Activated CD8-positive, alpha-beta memory T cell treated with anti-CD3 and anti-CD28 coated beads, Interleukin-2, amount 50 U/mL, for 1 hour (primary cell): ENCODE measurements at regions not wholly inside any gene's neighbourhood (a gene's known extent, or its start where the extent isn't known, plus 50 kb on each side); places are given as distances from the start of the nearest gene placed in this dataset.
A peak's percentile ranks its signal among the peaks of the same experiment; 100 is the strongest.
"Not testable (repeated sequence)": the region's sequence is repeated elsewhere in the genome, so short reads cannot be mapped to it uniquely, and the experiment has no call there.

Experiments used
- DNase-seq: peaks from one replicate; pipeline ENCODE4 v3.0.0-alpha.2; 2020; ENCODE audit errors: extremely low read depth

- no peak for DNase-seq
Measured at GRCh38 chr14:97943619-97944018, 1146.4 kb downstream of the VRK1 start.

GRCh38 chr14:97944380-97944779 is 1147.2 kb downstream of the VRK1 start:
- no peak for DNase-seq

DNA sequence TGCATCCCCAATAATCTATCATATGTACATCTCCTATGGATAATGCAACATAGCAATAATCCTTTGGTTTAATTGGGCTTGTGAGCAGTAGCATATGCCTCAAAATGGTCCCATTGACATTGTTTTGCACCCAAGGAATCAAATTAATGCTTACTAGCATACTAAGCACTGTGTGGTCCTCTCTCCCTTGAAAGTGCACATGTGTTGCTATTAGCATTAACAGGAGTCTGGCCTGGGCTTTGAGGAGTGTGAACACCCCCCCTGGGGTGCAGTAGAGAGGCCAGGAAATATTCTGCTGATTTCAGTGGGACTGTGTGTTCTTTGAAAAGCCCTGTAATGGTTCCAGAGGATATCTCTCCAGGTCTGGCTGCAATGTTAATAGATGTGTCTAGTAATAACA is 1148.4 kb downstream of the VRK1 start:
- DNase-seq, result no peak

- DNase-seq, result no peak
Measured at GRCh38 chr14:97946240-97946639, 1149.1 kb downstream of the VRK1 start.

DNA sequence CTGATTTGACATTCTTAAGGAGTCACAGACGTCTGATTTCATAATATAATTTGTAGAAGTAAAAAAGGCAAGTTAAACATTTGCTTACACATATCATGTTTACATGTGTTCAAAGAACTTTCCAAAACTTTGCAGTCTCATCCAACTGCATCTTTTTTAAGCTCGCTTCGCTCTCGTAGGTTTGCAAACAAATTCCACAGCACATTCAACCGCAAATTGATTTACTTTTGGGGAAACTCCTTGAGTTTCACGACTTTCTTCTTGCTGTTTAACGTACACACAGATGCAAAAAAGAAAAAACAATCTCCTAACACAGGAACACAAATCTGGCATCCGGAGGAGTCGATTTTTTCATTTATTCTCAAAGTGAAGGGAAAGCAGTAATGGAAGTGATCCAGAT is 1149.5 kb downstream of the VRK1 start:
- no peak for DNase-seq

GRCh38 chr14:97948841-97949240 is 1151.7 kb downstream of the VRK1 start:
- no peak for DNase-seq

- DNase-seq, result no peak
Measured at GRCh38 chr14:97956581-97957340, 1159.6 kb downstream of the VRK1 start.

DNA sequence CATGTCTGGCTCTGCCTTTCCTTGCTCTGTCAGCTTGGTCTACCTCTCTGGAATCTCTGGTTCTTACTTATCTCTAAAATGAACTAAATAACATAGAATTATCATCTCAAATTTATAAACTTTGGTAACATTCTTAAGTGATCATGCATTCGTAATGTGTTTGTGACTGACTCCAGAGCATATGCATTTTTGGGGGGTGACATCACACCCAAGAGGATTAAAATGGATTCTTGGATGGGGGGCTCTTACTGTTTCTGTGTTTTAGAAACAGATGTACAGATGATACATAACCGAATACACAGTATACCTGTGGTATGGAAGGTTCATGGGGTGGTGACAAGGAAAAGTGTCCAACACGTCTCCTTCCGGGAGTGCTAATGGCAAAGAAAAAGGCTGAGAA is 1162.1 kb downstream of the VRK1 start:
- no peak for DNase-seq

GRCh38 chr14:97960436-97960835 is 1163.3 kb downstream of the VRK1 start:
- DNase-seq, result no peak

DNA sequence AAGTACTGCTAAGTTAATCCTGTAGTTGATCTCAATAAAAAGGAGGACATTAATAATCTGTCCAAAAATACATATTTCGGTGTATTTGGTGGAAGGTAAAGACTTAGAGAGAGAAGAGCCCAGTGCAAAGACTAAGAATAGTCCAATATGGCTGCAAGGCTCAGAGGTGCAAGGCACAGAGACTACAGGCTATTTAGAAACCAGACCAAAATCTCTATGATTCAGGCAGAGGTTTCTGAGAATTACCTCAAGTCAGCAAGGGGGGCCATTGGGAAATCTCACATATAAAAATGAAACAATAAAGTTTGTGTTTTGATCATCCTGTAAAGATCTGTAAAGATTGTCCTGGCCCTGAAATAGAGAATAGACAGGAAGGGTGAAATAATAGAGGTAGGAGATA is 1173.0 kb downstream of the VRK1 start:
- no peak for DNase-seq

GRCh38 chr14:97975216-97975615 is 1178.0 kb downstream of the VRK1 start:
- DNase-seq, result no peak

- DNase-seq, result no peak
Measured at GRCh38 chr14:97975962-97976361, 1178.8 kb downstream of the VRK1 start.

DNA sequence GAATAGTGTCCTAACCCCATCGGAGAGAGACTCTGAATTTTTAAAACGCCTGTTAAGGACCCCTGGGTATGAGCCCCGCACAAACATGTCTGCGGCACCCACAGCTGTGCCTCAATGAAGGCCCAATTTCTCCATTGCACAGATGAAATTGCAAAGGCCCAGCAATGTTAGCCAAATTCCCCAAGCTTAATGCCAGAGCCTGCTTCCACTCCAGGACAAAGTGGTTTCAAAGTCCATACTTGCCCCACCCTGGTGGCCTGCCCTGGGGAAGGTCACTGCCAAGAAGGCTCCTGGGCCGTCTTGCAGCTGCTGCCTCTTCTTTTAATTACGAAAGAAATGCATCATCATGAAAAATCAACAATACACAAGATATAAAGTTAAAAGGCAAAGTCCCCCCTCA is 1179.7 kb downstream of the VRK1 start:
- DNase-seq, result no peak

GRCh38 chr14:97977651-97978261 is 1180.6 kb downstream of the VRK1 start:
- DNase-seq, result no peak

DNA sequence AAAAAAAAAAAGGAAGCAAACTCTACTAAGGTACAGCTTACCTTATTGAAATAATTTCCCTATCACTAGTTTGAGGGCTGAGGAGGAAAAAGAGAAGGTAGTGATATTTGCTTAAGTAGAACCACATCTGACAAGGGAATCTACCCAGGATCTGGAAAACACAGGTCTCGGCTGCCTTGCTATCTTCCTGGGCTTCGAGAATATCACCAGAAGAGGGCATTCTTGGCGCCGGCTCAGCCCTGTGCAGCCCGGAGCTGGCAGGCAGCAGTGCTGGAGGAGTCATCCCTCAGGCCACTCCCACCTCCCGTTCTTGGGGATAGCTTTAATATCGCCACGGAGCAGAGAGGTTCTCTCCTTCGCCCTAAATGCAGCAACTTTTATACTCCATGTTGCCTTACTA is 1181.2 kb downstream of the VRK1 start:
- peak; percentile 50 for DNase-seq

DNA sequence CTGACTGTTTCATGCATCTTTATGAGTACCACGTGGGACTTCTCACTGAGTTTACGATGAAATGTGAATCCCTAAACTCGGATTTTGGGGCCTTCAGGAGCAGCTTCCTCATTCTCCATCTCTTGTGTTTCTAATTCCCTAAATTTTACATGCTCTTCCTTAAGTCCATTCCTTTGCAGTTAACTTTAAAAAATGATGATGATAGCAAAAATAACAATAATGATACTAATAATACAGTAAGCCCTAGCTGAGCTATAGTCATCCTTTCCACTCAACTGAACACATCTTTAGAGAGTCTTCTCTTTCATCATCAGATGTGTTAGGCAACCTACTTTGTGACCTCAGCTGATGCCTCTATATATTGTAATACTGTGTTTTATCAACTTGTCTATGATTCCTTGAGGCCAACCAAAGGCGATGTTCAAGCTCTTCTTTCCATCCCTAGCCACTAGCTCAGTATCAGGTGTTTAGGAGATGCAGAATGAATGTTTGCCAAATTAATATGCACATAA is 1196.4 kb downstream of the VRK1 start:
- DNase-seq, result no peak

DNA sequence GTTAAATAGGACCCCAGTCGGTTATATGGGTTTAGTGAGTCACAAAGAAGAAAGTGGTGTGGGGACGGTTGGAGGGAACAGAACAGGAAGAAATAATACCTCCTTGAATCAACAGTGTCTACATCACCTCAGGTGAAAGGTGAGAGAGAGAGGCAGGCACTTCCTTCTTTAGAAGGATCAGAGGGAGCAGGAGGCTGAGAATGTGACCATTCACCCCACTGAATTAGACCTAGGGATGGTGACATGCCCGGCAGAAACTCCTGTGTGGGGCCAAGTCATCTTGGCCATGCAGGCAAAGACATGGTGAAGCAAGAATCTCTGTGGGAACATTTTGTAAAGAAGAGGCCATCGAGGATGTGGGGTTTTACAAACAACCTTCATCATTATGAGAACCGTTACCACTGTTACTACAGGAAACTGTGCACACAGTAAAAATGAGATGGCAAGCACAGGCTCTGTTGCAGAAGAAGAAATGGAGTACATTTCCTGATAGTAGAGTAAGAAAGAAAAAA is 1196.9 kb downstream of the VRK1 start:
- DNase-seq, result no peak

GRCh38 chr14:97995038-97995437 is 1197.9 kb downstream of the VRK1 start:
- no peak for DNase-seq

- no peak for DNase-seq
Measured at GRCh38 chr14:97995531-97995930, 1198.3 kb downstream of the VRK1 start.

DNA sequence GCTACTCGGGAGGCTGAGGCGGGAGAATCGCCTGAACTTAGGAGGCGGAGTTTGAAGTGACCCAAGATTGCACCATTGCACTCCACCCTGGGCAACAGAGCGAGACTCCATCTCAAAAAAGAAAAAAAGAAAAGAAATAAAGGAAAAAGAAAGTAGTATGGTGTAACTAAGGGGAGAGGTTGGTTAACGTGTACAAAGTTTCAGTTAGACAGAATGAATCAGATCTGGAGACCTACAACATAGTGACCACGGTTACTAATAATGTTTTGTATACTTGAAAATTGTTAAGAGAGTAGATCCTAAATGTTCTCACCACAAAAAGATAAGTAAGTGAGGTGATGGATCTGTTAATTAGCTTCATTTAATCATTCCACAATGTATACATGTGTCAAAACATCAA is 1208.8 kb downstream of the VRK1 start:
- no peak for DNase-seq

- DNase-seq, result no peak
Measured at GRCh38 chr14:98008381-98009113, 1211.4 kb downstream of the VRK1 start.

DNA sequence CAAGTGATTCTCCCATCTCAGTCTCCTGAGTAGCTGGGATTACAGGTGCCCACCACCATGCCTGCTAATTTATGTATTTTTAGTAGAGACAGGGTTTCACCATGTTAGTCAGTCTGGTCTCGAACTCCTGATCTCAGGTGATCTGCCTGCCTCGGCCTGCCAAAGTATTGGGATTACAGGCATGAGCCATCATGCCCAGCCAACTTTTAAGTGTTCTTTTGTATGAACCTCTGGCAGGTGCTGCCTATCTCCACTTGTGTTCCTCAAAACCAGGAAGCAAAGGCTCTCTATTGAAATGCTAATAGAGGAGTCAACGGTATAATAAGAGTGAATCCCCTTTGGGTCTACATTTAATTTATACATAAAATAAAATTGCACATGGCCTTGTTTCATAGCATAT is 1212.0 kb downstream of the VRK1 start:
- not testable (repeated sequence) for DNase-seq

- no peak for DNase-seq
Measured at GRCh38 chr14:98010784-98011183, 1213.6 kb downstream of the VRK1 start.
